ENCODE measurements at regions not wholly inside any gene's neighbourhood (a gene's known extent, or its start where the extent isn't known, plus 50 kb on each side); places are given as distances from the start of the nearest gene placed in this dataset.

DNA sequence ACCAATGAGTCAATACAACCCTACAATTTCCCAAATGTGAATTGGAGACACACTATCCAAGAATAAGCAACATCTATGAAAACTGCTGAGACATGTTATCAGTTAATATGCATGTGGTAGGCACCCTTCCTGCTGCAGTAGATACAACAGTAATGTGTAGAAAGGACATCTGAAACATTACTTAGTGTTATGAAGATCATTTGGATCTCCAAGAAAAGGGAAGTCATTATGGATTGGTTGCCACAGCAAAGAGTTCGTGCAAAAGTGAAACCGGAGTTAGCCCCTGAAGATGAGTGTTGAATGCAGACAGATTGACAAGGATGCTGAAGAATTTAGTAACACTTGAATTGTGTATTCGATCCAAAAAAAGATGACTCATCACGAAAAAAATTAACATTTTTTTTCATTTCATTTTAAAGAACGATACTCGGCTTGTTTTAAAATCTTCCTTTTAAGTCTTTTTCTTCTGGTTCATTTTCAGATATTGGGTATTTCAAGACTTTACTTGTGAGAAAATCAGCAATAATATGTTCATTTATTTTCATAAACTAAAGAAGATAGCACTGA is 322.4 kb upstream of the KLF6 start:
- TF ChIP-seq CTCF (IDR thresholded peaks at IDR 0.05): no peak
- Mint-ChIP-seq H3K4me1 (ENCODE audit: low read depth) (peaks cover 32% of the 10 kb centered on the region), H3K27me3 (ENCODE audit: insufficient read depth) (0 out of 2 replicates have a peak, but pooled peaks cover under 1% of the 10 kb centered on the region), H3K4me3 (no peak overlapping the region), H3K36me3 (ENCODE audit: low read depth) (no peaks in the 10 kb centered on the region), H3K27ac (no peak overlapping the region), H3K9me3 (no peaks in the 10 kb centered on the region)
- DNase-seq: no peak

- Mint-ChIP-seq H3K27me3 (ENCODE audit: insufficient read depth) (no peaks in the 10 kb centered on the region), H3K9me3 (no peaks in the 10 kb centered on the region), H3K4me1 (ENCODE audit: low read depth) (peaks cover 18% of the 10 kb centered on the region), H3K4me3 (no peak overlapping the region), H3K27ac (no peak overlapping the region), H3K36me3 (ENCODE audit: low read depth) (no peaks in the 10 kb centered on the region)
- DNase-seq: no peak
- TF ChIP-seq CTCF (IDR thresholded peaks at IDR 0.05): no peak
These were observed 318.6 kb upstream of the KLF6 start for GRCh38 chr10:4103603-4104002.

DNA sequence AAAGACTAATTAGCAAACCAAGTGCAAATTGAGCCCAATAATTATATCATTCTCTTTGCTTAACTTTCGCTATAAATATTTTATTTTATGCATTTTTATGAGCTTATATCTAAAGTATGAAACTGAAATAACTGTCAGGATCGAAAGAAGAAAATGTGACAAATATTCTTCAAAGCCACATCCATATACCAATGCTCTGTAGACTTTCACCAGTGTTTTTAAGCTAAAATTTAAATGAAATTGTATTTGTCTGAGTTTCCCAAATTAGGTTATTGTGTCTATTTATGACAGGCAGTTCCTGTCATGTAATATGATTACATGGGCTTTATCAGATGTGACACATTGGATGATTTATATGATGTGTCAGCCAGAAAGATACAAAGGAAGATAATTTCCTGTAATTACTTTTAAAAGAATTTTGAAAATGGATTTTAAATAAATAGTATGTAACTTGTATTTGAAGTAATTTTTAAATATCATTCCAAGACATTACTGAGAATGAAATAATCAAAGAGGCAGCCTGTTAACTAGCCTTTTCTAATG is 317.9 kb upstream of the KLF6 start:
- no peaks in the 10 kb centered on the region for H3K9me3 Mint-ChIP-seq
- DNase-seq: no peak
- H3K27ac Mint-ChIP-seq: no peak overlapping the region
- H3K4me3 Mint-ChIP-seq: no peak overlapping the region
- H3K4me1 Mint-ChIP-seq (ENCODE audit: low read depth): peaks cover 18% of the 10 kb centered on the region
- H3K27me3 Mint-ChIP-seq (ENCODE audit: insufficient read depth): peaks cover under 1% of the 10 kb centered on the region; the same call in 1 of the 2 replicates
- TF ChIP-seq CTCF (IDR thresholded peaks at IDR 0.05): no peak
- H3K36me3 Mint-ChIP-seq (ENCODE audit: low read depth): no peaks in the 10 kb centered on the region

- H3K36me3 Mint-ChIP-seq (ENCODE audit: low read depth): no peaks in the 10 kb centered on the region
- no peak for TF ChIP-seq CTCF (IDR thresholded peaks at IDR 0.05)
- no peak overlapping the region for H3K4me3 Mint-ChIP-seq
- no peak for DNase-seq
- H3K4me1 Mint-ChIP-seq (ENCODE audit: low read depth): peaks cover 18% of the 10 kb centered on the region
- no peaks in the 10 kb centered on the region for H3K9me3 Mint-ChIP-seq
- H3K27me3 Mint-ChIP-seq (ENCODE audit: insufficient read depth): peaks cover 2% of the 10 kb centered on the region; the same call in 1 of the 2 replicates
- no peak overlapping the region for H3K27ac Mint-ChIP-seq
These were observed 317.1 kb upstream of the KLF6 start for GRCh38 chr10:4101918-4102654.

GRCh38 chr10:4100380-4100779 is 315.4 kb upstream of the KLF6 start:
- Mint-ChIP-seq H3K27ac (no peak overlapping the region), H3K9me3 (no peaks in the 10 kb centered on the region), H3K36me3 (ENCODE audit: low read depth) (no peaks in the 10 kb centered on the region), H3K27me3 (ENCODE audit: insufficient read depth) (peaks cover 2% of the 10 kb centered on the region; the same call in 1 of the 2 replicates), H3K4me3 (no peak overlapping the region), H3K4me1 (ENCODE audit: low read depth) (peaks cover 18% of the 10 kb centered on the region)
- no peak for TF ChIP-seq CTCF (IDR thresholded peaks at IDR 0.05)
- no peak for DNase-seq

All from HFFc6 (cell line).